Adrenal gland (tissue), 9 donors: ENCODE measurements at regions not wholly inside any gene's neighbourhood (a gene's known extent, or its start where the extent isn't known, plus 50 kb on each side); places are given as distances from the start of the nearest gene placed in this dataset.

Experiments used
- DNase-seq, 7 donors: peaks; one replicate each; pipeline ENCODE4 v3.0.0-alpha.2; 2019 to 2020
- H3K27ac ChIP-seq, 5 donors: fragments of 200-600 bp; sonication (generic) in 4 of 5; 1 replicate in 3 of 5; 2 replicates in 2 of 5; pipeline versions ENCODE4 v1.5.1 to v1.8.0; 2016 to 2020; ENCODE audit warnings: mild to moderate bottlenecking in 1 of 5
- H3K27me3 ChIP-seq: fragments of 200-600 bp; 2 replicates; pipeline ENCODE4 v1.8.0; 2021
- H3K36me3 ChIP-seq, 2 donors: fragments of 200-600 bp; replicated peaks in 1 of 2; 1 replicate in 1 of 2; 2 replicates in 1 of 2; pipeline versions ENCODE4 v1.5.1 to v1.8.0; 2018 to 2022
- H3K4me1 ChIP-seq, 2 donors: fragments of 200-600 bp; replicated peaks in 1 of 2; 1 replicate in 1 of 2; 2 replicates in 1 of 2; pipeline versions ENCODE4 v1.5.1 to v1.8.0; 2018 to 2021
- H3K4me3 ChIP-seq, 4 donors: fragments of 200-600 bp; sonication (generic) in 3 of 4; one replicate each; pipeline ENCODE4 v1.5.1; 2016 to 2018
- H3K9me3 ChIP-seq, 3 donors: fragments of 200-600 bp; sonication (generic) in 1 of 3; replicated peaks in 1 of 3; 1 replicate in 2 of 3; 2 replicates in 1 of 3; pipeline versions ENCODE4 v1.5.1 to v1.8.0; 2016 to 2021
- POLR2A ChIP-seq, 2 donors: fragments of 450-650 bp; IDR thresholded peaks; one replicate each; pipeline ENCODE4 v1.6.1; 2017; ENCODE audit warnings: antibody characterized with exemption in 2 of 2, mild to moderate bottlenecking in 2 of 2, moderate library complexity in 1 of 2
- WGBS, 4 donors: extraction: QIAGEN DNeasy Blood & Tissue Kit in 2 of 4; methylation state at CpG; one replicate each; pipeline versions ENCODE4 v1.1.5 to v1.1.7; 2013 to 2017; 5-methylcytosine and 5-hydroxymethylcytosine counted together
- intact Hi-C, 2 donors: fragments of 100-400 bp; cut with DNase I; formaldehyde crosslinking; loops; one replicate each; pipeline versions ENCODE4 v1.14.1 to v1.15.0; 2022 to 2023
- TF ChIP-seq, protein P1 (sequence below), 6 experiments: fragments of 450-650 bp in 4 of 6; fragments of 200-600 bp in 2 of 6; sonication (generic) in 1 of 6; IDR thresholded peaks; 1 replicate in 5 of 6; 2 replicates in 1 of 6; pipeline versions ENCODE4 v1.5.1 to v1.8.0; 2016 to 2021; ENCODE audit warnings: antibody characterized with exemption in 6 of 6, mild to moderate bottlenecking in 2 of 6, moderate library complexity in 1 of 6
- donor health status: healthy with polysubstance abuse.
- donor health status: Bipolar disorder and iron deficiency.
- donor health status: DM: yes; HTN: yes; CAD: no.
- donor health status: DM: no; HTN: no; CAD: no.
- donor health status: DM: no; HTN: no; CAD: no.

DNA sequence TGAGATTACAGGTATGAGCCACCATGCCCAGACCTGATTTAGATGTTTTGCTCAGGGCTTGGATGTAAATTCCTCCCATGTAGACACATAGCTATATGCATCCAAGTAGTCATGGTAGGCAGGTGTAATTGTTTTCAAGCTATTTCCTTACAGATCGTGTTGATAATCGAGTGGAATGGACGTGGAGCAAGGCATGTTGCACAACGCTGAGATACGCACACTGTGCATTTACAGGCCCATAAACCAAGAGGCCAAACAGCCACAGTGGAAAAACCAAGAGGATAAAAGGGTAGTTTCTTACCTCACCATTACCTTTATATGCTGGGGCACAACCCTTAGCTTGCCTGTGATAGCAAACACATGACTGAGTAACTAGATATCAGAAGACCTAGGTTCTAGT is 51.0 kb upstream of the ADGRF1 start:
- no peaks in the 10 kb centered on the region for H3K9me3 ChIP-seq
- H3K36me3 ChIP-seq: no peaks in the 10 kb centered on the region
- 80 to 91% (median 89%) methylated on average over 5 of the region's 5 CpGs for WGBS, 4 donors
- no peaks in the 10 kb centered on the region for H3K27me3 ChIP-seq
- H3K4me3 ChIP-seq: no peak overlapping the region
- DNase-seq: no peak
- TF ChIP-seq, protein P1, sequence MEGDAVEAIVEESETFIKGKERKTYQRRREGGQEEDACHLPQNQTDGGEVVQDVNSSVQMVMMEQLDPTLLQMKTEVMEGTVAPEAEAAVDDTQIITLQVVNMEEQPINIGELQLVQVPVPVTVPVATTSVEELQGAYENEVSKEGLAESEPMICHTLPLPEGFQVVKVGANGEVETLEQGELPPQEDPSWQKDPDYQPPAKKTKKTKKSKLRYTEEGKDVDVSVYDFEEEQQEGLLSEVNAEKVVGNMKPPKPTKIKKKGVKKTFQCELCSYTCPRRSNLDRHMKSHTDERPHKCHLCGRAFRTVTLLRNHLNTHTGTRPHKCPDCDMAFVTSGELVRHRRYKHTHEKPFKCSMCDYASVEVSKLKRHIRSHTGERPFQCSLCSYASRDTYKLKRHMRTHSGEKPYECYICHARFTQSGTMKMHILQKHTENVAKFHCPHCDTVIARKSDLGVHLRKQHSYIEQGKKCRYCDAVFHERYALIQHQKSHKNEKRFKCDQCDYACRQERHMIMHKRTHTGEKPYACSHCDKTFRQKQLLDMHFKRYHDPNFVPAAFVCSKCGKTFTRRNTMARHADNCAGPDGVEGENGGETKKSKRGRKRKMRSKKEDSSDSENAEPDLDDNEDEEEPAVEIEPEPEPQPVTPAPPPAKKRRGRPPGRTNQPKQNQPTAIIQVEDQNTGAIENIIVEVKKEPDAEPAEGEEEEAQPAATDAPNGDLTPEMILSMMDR (IDR thresholded peaks at IDR 0.05): no peak
- TF ChIP-seq POLR2A (IDR thresholded peaks at IDR 0.05): no peak
- H3K4me1 ChIP-seq: peaks cover 0 to 5% of the 10 kb centered on the region in 2 donors
- H3K27ac ChIP-seq: no peak overlapping the region
- intact Hi-C loops: loop anchor here in 1 of 2 donors (5.0 kb wide), 1 partner anchor 214 kb away; the partner anchor contains the start of gene TNFRSF21

DNA sequence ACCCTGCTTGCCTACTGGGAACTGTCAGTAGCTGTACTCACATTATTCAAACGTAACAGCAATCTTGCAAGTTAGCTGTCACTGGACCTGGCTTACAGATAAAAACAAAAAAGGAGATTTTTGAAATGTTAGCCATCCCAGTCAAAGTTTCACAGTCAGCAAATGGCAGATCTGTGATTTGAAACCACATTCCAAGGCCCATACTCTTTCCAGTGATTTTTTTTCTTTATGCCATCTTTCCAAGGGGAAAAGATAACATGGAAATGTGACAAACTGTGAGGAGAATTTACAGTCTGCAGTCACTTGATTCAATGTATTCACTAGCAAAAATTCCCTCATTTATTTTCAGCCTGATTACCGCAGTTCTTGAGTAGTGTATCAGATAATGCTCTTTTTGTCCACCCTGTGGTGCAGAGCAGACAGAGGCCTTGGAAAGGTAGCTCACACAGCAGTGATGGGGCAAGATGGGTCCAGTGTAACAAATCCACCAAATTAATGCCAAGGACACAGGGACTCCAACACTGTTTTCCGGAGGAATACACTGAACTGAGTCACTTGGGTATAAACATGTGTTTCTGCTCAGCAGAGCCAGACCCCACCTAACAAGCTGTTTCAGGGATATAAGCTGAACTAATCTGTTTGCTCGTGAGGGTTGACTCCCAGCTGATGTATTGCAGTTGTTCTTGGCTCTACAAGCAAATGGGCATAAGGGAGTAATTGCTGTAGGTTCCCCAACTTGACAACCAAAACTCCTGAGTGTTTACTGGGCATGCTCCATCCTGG is 49.9 kb upstream of the ADGRF1 start:
- DNase-seq: no peak
- Histone ChIP-seq H3K9me3 (no peaks in the 10 kb centered on the region), H3K4me1 (peaks cover 0 to 3% of the 10 kb centered on the region in 2 donors), H3K27me3 (no peaks in the 10 kb centered on the region), H3K4me3 (no peak overlapping the region), H3K27ac (no peak overlapping the region), H3K36me3 (no peaks in the 10 kb centered on the region)
- WGBS, 4 donors: 55 to 87% (median 69%) methylated on average over 2 to 4 of the region's 4 CpGs
- TF ChIP-seq, protein P1 (IDR thresholded peaks at IDR 0.05): no peak
- TF ChIP-seq POLR2A (IDR thresholded peaks at IDR 0.05): no peak
- intact Hi-C loops: loop anchor here in 1 of 2 donors (5.0 kb wide), 1 partner anchor 215 kb away; the partner anchor contains the start of gene TNFRSF21
